Activated CD8-positive, alpha-beta T cell treated with anti-CD3 and anti-CD28 coated beads for 36 hours (primary cell): ENCODE measurements at regions not wholly inside any gene's neighbourhood (a gene's known extent, or its start where the extent isn't known, plus 50 kb on each side); places are given as distances from the start of the nearest gene placed in this dataset.

Experiments
- ATAC-seq: fragments of 200-7000 bp; cut with Tn5 transposase; one replicate; pipeline ENCODE4 v1.10.0; 2021; ENCODE audit warnings: mild to moderate bottlenecking, moderate library complexity
- CTCF ChIA-PET: fragments of 350-600 bp; sonication (Branson Sonifier 250); formaldehyde crosslinking; loops from one replicate; lab custom pipeline; 2021; ENCODE audit warnings: antibody characterized with exemption; lab: Charles Lee
- POLR2A ChIA-PET: fragments of 350-600 bp; sonication (Branson Sonifier 250); formaldehyde crosslinking; loops from one replicate; lab custom pipeline; 2021; ENCODE audit warnings: antibody characterized with exemption; lab: Charles Lee
- DNase-seq: peaks from one replicate; pipeline ENCODE4 v3.0.0-alpha.2; 2020
- H3K27ac Mint-ChIP-seq: one replicate; pipeline ENCODE4 v1.8.0; 2021; ENCODE audit warnings: mild to moderate bottlenecking, mixed read lengths
- H3K27me3 Mint-ChIP-seq: one replicate; pipeline ENCODE4 v1.8.0; 2021; ENCODE audit warnings: mixed read lengths
- H3K36me3 Mint-ChIP-seq: one replicate; pipeline ENCODE4 v1.8.0; 2021; ENCODE audit warnings: low read depth, mixed read lengths
- H3K4me1 Mint-ChIP-seq: one replicate; pipeline ENCODE4 v1.8.0; 2021; ENCODE audit warnings: low read depth, mixed read lengths
- H3K4me3 Mint-ChIP-seq: one replicate; pipeline ENCODE4 v1.8.0; 2021; ENCODE audit warnings: mild to moderate bottlenecking, moderate library complexity, mixed read lengths
- H3K9me3 Mint-ChIP-seq: one replicate; pipeline ENCODE4 v1.8.0; 2021; ENCODE audit warnings: mixed read lengths
- intact Hi-C: fragments of 100-400 bp; cut with micrococcal nuclease; formaldehyde crosslinking; loops from one replicate; pipeline ENCODE4 v1.10.0; 2022
- TF ChIP-seq, protein P1 (sequence below): fragments of 200-600 bp; IDR thresholded peaks from one replicate; pipeline ENCODE4 v1.8.0; 2022; ENCODE audit warnings: antibody characterized with exemption, mild to moderate bottlenecking

DNA sequence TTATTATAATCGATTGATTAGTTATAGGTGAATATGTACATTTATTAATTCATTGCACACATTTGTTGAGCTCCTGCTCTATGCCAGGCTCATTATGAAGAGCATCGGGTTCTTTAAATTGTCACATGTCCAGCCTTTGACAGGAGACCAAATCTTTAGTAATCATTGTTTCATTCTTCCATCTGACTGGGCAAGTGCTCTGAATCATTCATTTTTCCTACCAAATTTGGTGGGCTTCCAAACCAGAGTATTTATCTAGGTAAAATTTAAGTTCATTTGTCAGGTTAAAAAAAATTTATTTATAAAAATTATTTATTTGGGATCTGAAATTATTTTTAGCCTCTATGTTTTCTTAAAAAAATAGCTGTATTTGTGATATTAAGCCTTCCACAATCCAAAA is 404.9 kb upstream of the MMS22L start:
- no peak overlapping the region for H3K27ac Mint-ChIP-seq
- DNase-seq (no peak), ATAC-seq (no peak)
- H3K4me3 Mint-ChIP-seq = no peak overlapping the region
- no peaks in the 10 kb centered on the region for H3K27me3 Mint-ChIP-seq
- TF ChIP-seq, protein P1, sequence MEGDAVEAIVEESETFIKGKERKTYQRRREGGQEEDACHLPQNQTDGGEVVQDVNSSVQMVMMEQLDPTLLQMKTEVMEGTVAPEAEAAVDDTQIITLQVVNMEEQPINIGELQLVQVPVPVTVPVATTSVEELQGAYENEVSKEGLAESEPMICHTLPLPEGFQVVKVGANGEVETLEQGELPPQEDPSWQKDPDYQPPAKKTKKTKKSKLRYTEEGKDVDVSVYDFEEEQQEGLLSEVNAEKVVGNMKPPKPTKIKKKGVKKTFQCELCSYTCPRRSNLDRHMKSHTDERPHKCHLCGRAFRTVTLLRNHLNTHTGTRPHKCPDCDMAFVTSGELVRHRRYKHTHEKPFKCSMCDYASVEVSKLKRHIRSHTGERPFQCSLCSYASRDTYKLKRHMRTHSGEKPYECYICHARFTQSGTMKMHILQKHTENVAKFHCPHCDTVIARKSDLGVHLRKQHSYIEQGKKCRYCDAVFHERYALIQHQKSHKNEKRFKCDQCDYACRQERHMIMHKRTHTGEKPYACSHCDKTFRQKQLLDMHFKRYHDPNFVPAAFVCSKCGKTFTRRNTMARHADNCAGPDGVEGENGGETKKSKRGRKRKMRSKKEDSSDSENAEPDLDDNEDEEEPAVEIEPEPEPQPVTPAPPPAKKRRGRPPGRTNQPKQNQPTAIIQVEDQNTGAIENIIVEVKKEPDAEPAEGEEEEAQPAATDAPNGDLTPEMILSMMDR = no peak
- CTCF ChIA-PET = no interaction called here
- H3K9me3 Mint-ChIP-seq = no peaks in the 10 kb centered on the region
- intact Hi-C loops = no loop called here
- POLR2A ChIA-PET = no interaction called here
- no peaks in the 10 kb centered on the region for H3K36me3 Mint-ChIP-seq
- no peaks in the 10 kb centered on the region for H3K4me1 Mint-ChIP-seq

DNA sequence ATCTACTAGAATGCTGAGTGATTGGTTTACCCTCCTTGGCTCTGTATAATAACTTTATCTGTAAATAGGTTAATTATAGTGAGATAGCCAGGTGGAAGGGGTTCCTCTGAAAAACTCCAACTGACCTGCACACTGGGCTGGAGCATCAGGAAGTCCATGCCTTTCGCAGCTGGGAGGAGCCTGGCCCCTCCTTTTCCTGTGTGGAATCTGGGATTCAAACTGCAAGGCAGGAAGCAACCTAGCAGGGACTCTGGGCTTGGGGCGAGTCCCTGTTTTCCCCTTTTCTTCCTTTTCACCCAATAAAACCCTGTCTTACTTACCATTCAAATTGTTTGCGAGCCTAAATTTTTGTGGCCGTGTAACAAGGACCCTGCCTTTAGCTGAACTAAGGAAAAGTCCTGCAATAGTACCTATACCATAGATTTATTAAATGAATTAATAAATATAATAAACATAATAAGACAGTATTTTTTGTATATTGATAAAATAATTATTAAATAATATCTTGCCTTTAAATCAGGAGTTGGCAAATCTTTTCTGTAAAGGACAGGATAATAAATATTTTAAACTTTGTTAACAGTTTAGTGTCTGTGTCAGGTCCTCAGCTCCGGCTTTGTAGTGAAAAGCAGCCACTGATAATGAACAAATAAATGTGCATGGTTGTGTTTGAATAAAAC is 406.2 kb upstream of the MMS22L start:
- intact Hi-C loops = no loop called here
- no peak overlapping the region for H3K27ac Mint-ChIP-seq
- no peaks in the 10 kb centered on the region for H3K27me3 Mint-ChIP-seq
- ChIA-PET CTCF (no interaction called here), POLR2A (no interaction called here)
- ATAC-seq (no peak), DNase-seq (no peak)
- H3K4me1 Mint-ChIP-seq = no peaks in the 10 kb centered on the region
- no peak overlapping the region for H3K4me3 Mint-ChIP-seq
- H3K36me3 Mint-ChIP-seq = no peaks in the 10 kb centered on the region
- TF ChIP-seq, protein P1 = no peak
- no peaks in the 10 kb centered on the region for H3K9me3 Mint-ChIP-seq

DNA sequence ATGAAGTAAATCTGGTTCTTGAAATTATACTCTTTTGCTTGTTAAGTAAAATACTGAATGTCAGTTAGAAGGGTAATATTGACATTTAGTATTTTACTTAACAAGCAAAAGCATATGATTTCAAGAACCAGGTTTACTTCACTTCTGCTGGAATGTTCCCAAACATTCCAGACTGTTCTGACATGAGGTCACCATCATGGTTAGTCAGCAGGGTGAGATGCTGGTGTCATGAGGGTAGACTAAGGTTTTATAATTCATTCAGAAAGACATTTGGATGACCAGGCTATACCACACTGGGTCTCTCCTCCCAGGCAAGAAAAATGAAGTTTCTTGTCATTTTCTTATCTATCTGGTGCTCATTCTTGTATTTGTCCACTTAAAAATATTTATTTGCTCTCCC is 414.4 kb upstream of the MMS22L start:
- Mint-ChIP-seq H3K27ac (no peak overlapping the region), H3K4me1 (no peaks in the 10 kb centered on the region), H3K4me3 (no peak overlapping the region), H3K27me3 (no peaks in the 10 kb centered on the region), H3K36me3 (no peaks in the 10 kb centered on the region), H3K9me3 (no peaks in the 10 kb centered on the region)
- ATAC-seq (no peak), DNase-seq (no peak)
- TF ChIP-seq, protein P1 = no peak
- ChIA-PET POLR2A (no interaction called here), CTCF (no interaction called here)
- intact Hi-C loops = no loop called here

DNA sequence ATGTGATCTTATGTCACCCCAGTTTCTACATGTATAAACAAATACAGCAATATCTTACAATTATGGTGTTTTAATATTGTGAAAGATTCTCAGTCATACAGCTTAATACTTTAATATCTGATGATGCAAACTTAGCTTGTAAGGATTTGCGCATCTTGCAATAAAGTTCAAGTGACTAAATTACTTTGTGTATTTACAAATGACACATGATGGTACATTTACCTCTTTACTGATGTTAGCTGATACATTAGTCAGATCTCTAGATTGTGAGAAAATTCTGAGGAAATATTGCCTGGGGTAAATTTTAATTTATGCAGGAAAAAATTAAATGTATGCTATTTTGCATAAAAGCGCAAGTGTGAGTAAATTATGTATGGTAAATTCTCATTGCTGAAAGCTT is 418.8 kb upstream of the MMS22L start:
- Mint-ChIP-seq H3K4me1 (no peaks in the 10 kb centered on the region), H3K27ac (no peak overlapping the region), H3K4me3 (no peak overlapping the region), H3K36me3 (no peaks in the 10 kb centered on the region), H3K27me3 (no peaks in the 10 kb centered on the region), H3K9me3 (no peaks in the 10 kb centered on the region)
- POLR2A ChIA-PET = interaction anchor here (0.6 kb wide), 1 partner anchor 11 kb away, joined by 3 read pairs; no protein-coding TSS in a partner anchor
- TF ChIP-seq, protein P1 = no peak
- DNase-seq (no peak), ATAC-seq (no peak)
- CTCF ChIA-PET = interaction anchor here (0.6 to 1.6 kb wide), 2 partner anchors 9 to 18 kb away, joined by 3 to 4 read pairs; no protein-coding TSS in a partner anchor
- intact Hi-C loops = no loop called here

DNA sequence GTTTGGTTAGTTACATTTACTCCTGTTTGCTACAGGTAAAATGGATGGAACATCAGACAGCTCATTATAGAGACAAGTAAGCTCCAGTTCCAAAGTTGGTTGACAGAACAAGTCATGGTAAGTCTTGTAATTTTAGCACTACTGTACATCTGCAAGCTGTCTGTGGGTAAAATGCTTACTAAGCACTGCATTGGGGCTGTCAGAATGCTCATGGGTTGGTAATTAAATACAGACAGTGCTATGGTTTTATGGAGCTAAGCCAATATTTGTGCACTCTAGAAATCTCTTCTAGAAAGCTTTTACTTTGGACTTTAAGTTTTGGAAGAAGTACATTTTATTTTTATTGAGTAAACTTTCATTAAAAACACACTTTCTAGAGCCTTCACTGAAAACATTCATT is 419.2 kb upstream of the MMS22L start:
- no peak overlapping the region for H3K27ac Mint-ChIP-seq
- DNase-seq (no peak), ATAC-seq (no peak)
- intact Hi-C loops = no loop called here
- no peaks in the 10 kb centered on the region for H3K9me3 Mint-ChIP-seq
- TF ChIP-seq, protein P1 = no peak
- ChIA-PET CTCF (interaction anchor here (0.6 to 1.6 kb wide), 2 partner anchors 9 to 18 kb away, joined by 3 to 4 read pairs; no protein-coding TSS in a partner anchor), POLR2A (no interaction called here)
- no peak overlapping the region for H3K4me3 Mint-ChIP-seq
- H3K27me3 Mint-ChIP-seq = no peaks in the 10 kb centered on the region
- H3K4me1 Mint-ChIP-seq = no peaks in the 10 kb centered on the region
- no peaks in the 10 kb centered on the region for H3K36me3 Mint-ChIP-seq
